ENCODE measurements at regions not wholly inside any gene's neighbourhood (a gene's known extent, or its start where the extent isn't known, plus 50 kb on each side); places are given as distances from the start of the nearest gene placed in this dataset.

DNA sequence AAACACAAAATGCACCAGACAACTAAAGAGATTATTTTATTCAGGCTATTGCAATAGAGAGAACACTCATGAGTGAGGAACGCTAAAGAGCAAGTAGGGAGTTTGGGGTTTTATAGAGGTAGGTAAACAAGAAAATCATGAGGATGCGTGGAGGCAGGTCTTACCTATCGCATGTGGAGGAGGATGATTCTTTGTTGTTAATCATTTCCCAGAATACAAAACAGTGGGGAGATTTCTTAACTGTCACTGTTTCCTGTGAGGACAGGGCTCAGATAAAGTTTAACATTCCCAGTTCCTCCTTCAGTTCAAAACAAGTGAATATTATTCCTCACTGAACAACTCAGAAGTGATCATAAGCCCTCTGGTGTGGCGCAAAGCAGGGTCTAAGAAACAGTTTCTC is 156.1 kb upstream of the MGAT5 start:
- TF ChIP-seq, protein P1, sequence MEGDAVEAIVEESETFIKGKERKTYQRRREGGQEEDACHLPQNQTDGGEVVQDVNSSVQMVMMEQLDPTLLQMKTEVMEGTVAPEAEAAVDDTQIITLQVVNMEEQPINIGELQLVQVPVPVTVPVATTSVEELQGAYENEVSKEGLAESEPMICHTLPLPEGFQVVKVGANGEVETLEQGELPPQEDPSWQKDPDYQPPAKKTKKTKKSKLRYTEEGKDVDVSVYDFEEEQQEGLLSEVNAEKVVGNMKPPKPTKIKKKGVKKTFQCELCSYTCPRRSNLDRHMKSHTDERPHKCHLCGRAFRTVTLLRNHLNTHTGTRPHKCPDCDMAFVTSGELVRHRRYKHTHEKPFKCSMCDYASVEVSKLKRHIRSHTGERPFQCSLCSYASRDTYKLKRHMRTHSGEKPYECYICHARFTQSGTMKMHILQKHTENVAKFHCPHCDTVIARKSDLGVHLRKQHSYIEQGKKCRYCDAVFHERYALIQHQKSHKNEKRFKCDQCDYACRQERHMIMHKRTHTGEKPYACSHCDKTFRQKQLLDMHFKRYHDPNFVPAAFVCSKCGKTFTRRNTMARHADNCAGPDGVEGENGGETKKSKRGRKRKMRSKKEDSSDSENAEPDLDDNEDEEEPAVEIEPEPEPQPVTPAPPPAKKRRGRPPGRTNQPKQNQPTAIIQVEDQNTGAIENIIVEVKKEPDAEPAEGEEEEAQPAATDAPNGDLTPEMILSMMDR (IDR thresholded peaks at IDR 0.05): no peak
- TF ChIP-seq EP300 (IDR thresholded peaks at IDR 0.05; ENCODE audit: low read depth) (no peak), POLR2A (IDR thresholded peaks at IDR 0.05) (no peak), POLR2AphosphoS5 (IDR thresholded peaks at IDR 0.05) (no peak)
- Histone ChIP-seq H3K27ac (no peak overlapping the region), H3K27me3 (no peaks in the 10 kb centered on the region), H3K4me1 (no peaks in the 10 kb centered on the region), H3K9me3 (no peaks in the 10 kb centered on the region), H3K36me3 (no peaks in the 10 kb centered on the region), H3K4me3 (no peak overlapping the region)
- WGBS, 2 donors (ENCODE audit: low coverage in 1 of 2): 43 to 64% methylated on average over 3 to 4 of the region's 4 CpGs
- in situ Hi-C loops (cut with MboI; ENCODE audit: low pct_ligation_motif_present in 1 of 4, low pct_unique_long_range_greater_than_20kb in 1 of 4, low sequenced_read_pairs in 3 of 4) (loop anchor here in 1 of 4 donors (25.0 kb wide), 1 partner anchor 815 kb away; the partner anchor contains the start of gene CCNT2), intact Hi-C loops (cut with DNase I; ENCODE audit: low total_unique reads) (no loop called here)
- DNase-seq: no peak

DNA sequence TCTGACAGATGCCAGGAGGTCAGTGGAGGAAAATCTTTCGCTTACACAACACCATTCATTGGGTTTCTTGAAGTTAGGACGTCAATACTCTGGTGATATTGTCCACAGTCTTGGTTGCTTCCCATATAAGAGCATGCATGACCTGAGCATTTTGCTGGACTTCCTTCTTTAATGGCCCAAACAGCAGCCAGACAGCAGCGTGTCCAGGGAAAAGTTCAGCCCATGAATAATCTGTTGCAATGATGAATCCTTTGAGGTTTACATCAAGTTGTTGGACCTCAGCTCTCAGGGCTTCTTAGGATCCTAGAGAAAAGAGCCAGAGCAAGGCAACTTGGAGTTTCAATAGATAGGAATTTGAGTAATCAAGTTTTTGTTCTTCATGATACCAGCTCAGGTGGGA is 155.6 kb upstream of the MGAT5 start:
- intact Hi-C loops (cut with DNase I; ENCODE audit: low total_unique reads): no loop called here
- H3K36me3 ChIP-seq: no peaks in the 10 kb centered on the region
- in situ Hi-C loops (cut with MboI; ENCODE audit: low pct_ligation_motif_present in 1 of 4, low pct_unique_long_range_greater_than_20kb in 1 of 4, low sequenced_read_pairs in 3 of 4): loop anchor here in 1 of 4 donors (25.0 kb wide), 1 partner anchor 814 kb away; the partner anchor contains the start of gene CCNT2
- no peak overlapping the region for H3K4me3 ChIP-seq
- no peak overlapping the region for H3K27ac ChIP-seq
- TF ChIP-seq POLR2AphosphoS5 (IDR thresholded peaks at IDR 0.05) (no peak), POLR2A (IDR thresholded peaks at IDR 0.05) (no peak), EP300 (IDR thresholded peaks at IDR 0.05; ENCODE audit: low read depth) (no peak)
- TF ChIP-seq, protein P1 (IDR thresholded peaks at IDR 0.05): no peak
- no peaks in the 10 kb centered on the region for H3K27me3 ChIP-seq
- no peaks in the 10 kb centered on the region for H3K9me3 ChIP-seq
- 79 to 100% methylated on average over 2 to 3 of the region's 3 CpGs for WGBS, 2 donors (ENCODE audit: low coverage in 1 of 2)
- no peak for DNase-seq
- no peaks in the 10 kb centered on the region for H3K4me1 ChIP-seq

DNA sequence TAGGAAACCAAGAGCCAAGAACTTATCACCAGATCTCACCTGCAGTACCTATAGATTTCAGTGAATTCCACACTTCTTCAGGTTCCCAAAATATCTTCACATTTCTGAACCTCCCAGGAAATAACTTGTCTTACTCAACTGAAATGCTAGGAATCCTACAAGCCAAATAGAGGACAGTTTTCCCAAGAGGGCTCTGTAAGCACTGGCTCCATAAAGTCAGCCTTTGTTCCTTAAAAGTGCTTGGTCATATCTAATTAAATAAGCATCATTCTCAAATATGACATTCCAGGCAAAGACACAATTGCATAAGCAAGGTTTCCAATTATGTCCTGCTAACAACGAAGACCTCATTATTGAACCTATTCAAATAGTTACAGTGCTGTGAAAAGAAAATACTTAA is 154.6 kb upstream of the MGAT5 start:
- no peak overlapping the region for H3K27ac ChIP-seq
- intact Hi-C loops (cut with DNase I; ENCODE audit: low total_unique reads): no loop called here
- H3K9me3 ChIP-seq: no peaks in the 10 kb centered on the region
- in situ Hi-C loops (cut with MboI; ENCODE audit: low pct_ligation_motif_present in 1 of 4, low pct_unique_long_range_greater_than_20kb in 1 of 4, low sequenced_read_pairs in 3 of 4): loop anchor here in 1 of 4 donors (25.0 kb wide), 1 partner anchor 813 kb away; the partner anchor contains the start of gene CCNT2
- DNase-seq: no peak
- no peaks in the 10 kb centered on the region for H3K27me3 ChIP-seq
- H3K4me1 ChIP-seq: no peaks in the 10 kb centered on the region
- no peak overlapping the region for H3K4me3 ChIP-seq
- WGBS, 2 donors (ENCODE audit: low coverage in 1 of 2): 79 to 89% methylated on average over 1 of the region's 1 CpG
- no peak for TF ChIP-seq POLR2AphosphoS5 (IDR thresholded peaks at IDR 0.05)
- TF ChIP-seq, protein P1 (IDR thresholded peaks at IDR 0.05): no peak
- TF ChIP-seq EP300 (IDR thresholded peaks at IDR 0.05; ENCODE audit: low read depth): no peak
- TF ChIP-seq POLR2A (IDR thresholded peaks at IDR 0.05): no peak
- no peaks in the 10 kb centered on the region for H3K36me3 ChIP-seq

DNA sequence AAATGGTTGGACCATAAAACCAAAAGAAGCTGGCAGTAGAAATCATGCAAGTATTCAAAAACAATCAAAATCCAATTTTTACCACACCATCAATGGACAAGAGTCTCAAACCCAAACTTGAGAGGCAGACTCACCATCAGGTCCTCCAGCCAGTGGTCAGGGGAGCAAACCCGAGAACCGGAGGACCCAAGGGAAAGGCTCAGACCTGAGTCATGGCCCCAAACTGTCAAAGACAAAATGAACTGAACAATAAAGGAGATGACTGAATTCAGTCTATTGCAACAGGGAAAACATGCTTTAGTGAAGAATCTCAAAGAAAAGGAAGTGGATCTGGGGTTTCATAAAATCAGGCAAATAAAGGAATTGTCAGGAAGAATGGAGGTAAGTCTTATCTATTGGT is 150.7 kb upstream of the MGAT5 start:
- Histone ChIP-seq H3K36me3 (no peaks in the 10 kb centered on the region), H3K4me3 (no peak overlapping the region), H3K27ac (no peak overlapping the region), H3K4me1 (no peaks in the 10 kb centered on the region), H3K9me3 (no peaks in the 10 kb centered on the region), H3K27me3 (no peaks in the 10 kb centered on the region)
- in situ Hi-C loops (cut with MboI; ENCODE audit: low pct_ligation_motif_present in 1 of 4, low pct_unique_long_range_greater_than_20kb in 1 of 4, low sequenced_read_pairs in 3 of 4) (loop anchor here in 1 of 4 donors (25.0 kb wide), 1 partner anchor 809 kb away; the partner anchor contains the start of gene CCNT2), intact Hi-C loops (cut with DNase I; ENCODE audit: low total_unique reads) (no loop called here)
- DNase-seq: no peak
- 96 to 100% methylated on average over 2 of the region's 2 CpGs for WGBS, 2 donors (ENCODE audit: low coverage in 1 of 2)
- no peak for TF ChIP-seq EP300 (IDR thresholded peaks at IDR 0.05; ENCODE audit: low read depth)
- no peak for TF ChIP-seq POLR2A (IDR thresholded peaks at IDR 0.05)
- TF ChIP-seq, protein P1 (IDR thresholded peaks at IDR 0.05): no peak
- no peak for TF ChIP-seq POLR2AphosphoS5 (IDR thresholded peaks at IDR 0.05)
